Right atrium auricular region (tissue), 2 donors: ENCODE measurements at regions not wholly inside any gene's neighbourhood (a gene's known extent, or its start where the extent isn't known, plus 50 kb on each side); places are given as distances from the start of the nearest gene placed in this dataset.

Experiments
- DNase-seq: peaks from one replicate; pipeline ENCODE4 v3.0.0-alpha.2; 2019; ENCODE audit warnings: low spot score
- H3K27ac ChIP-seq, 2 donors: fragments of 200-600 bp; sonication (generic); 1 replicate in 1 of 2; 2 replicates in 1 of 2; pipeline ENCODE4 v1.5.1; 2016 to 2019
- H3K27me3 ChIP-seq, 2 donors: fragments of 200-600 bp; sonication (generic); one replicate each; pipeline versions ENCODE4 v1.5.1 to v1.6.0; 2017 to 2019
- H3K36me3 ChIP-seq: fragments of 200-600 bp; sonication (generic); one replicate; pipeline ENCODE4 v1.5.1; 2016
- H3K4me1 ChIP-seq, 2 donors: fragments of 200-600 bp; sonication (generic); one replicate each; pipeline versions ENCODE4 v1.5.1 to v1.6.0; 2017 to 2019
- H3K4me3 ChIP-seq, 2 donors: fragments of 200-600 bp; sonication (generic); 1 replicate in 1 of 2; 2 replicates in 1 of 2; pipeline ENCODE4 v1.5.1; 2017 to 2019; ENCODE audit warnings: mild to moderate bottlenecking in 1 of 2, moderate library complexity in 1 of 2
- H3K9me3 ChIP-seq, 2 donors: fragments of 200-600 bp; sonication (generic); one replicate each; pipeline ENCODE4 v1.5.1; 2019
- TF ChIP-seq, protein P1 (sequence below), 2 donors: fragments of 200-600 bp; sonication (generic); IDR thresholded peaks; one replicate each; pipeline ENCODE4 v1.5.1; 2019; ENCODE audit warnings: antibody characterized with exemption in 2 of 2

DNA sequence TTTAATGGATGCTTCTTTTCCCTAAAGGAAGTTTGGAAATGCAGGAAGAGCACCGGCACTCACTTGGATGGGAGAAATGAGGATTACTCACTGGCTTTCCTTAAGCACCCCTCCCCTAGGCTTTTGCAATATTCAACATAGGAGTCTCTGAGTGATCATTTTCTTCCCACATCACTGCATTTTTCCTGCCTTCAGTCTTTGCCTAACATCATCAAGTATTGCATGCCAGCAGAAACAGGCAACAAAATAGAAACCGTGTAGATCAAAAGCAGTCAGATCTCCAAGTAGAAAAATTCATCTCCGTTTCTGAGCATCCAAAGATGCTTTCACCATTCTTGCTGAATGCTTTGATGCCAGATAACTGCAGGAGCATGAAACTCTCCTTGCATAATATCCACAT lies 119.9 kb downstream of the ADCYAP1R1 start:
- DNase-seq: no peak
- Histone ChIP-seq H3K4me3 (no peak overlapping the region), H3K27me3 (no peaks in the 10 kb centered on the region), H3K4me1 (no peaks in the 10 kb centered on the region), H3K36me3 (no peaks in the 10 kb centered on the region), H3K9me3 (no peaks in the 10 kb centered on the region), H3K27ac (no peak overlapping the region)
- TF ChIP-seq, protein P1, sequence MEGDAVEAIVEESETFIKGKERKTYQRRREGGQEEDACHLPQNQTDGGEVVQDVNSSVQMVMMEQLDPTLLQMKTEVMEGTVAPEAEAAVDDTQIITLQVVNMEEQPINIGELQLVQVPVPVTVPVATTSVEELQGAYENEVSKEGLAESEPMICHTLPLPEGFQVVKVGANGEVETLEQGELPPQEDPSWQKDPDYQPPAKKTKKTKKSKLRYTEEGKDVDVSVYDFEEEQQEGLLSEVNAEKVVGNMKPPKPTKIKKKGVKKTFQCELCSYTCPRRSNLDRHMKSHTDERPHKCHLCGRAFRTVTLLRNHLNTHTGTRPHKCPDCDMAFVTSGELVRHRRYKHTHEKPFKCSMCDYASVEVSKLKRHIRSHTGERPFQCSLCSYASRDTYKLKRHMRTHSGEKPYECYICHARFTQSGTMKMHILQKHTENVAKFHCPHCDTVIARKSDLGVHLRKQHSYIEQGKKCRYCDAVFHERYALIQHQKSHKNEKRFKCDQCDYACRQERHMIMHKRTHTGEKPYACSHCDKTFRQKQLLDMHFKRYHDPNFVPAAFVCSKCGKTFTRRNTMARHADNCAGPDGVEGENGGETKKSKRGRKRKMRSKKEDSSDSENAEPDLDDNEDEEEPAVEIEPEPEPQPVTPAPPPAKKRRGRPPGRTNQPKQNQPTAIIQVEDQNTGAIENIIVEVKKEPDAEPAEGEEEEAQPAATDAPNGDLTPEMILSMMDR (IDR thresholded peaks at IDR 0.05): no peak

DNA sequence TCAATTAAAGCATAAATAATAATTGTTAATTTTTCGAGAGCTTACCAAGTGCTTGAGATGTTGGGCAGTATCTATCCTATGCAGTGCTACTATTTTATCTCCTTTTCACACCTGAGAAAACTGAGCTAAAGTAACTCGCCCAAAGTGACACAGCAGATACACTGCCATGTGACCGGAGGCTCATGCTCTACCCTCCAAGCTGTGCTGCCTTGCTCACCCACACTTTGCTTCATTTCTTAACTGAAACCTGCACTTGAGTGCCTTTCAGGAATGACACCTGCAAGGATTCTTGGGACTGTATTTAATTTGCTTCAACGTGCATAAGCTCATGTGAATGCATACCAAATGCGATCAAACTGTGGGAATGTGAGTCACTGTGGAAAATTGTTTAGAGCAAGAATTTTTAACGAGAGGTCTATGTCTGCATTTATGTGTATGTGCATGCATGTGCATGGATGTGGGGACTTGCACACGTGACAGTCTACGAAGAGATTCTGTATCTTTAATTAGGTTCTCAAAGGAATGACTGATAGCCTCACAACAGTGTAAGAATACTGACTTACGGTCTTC lies 119.2 kb downstream of the ADCYAP1R1 start:
- no peak overlapping the region for H3K27ac ChIP-seq
- no peaks in the 10 kb centered on the region for H3K27me3 ChIP-seq
- no peaks in the 10 kb centered on the region for H3K9me3 ChIP-seq
- DNase-seq: no peak
- TF ChIP-seq, protein P1 (IDR thresholded peaks at IDR 0.05): no peak
- no peaks in the 10 kb centered on the region for H3K36me3 ChIP-seq
- H3K4me1 ChIP-seq: no peaks in the 10 kb centered on the region
- H3K4me3 ChIP-seq: no peak overlapping the region
